ENCODE measurements at regions not wholly inside any gene's neighbourhood (a gene's known extent, or its start where the extent isn't known, plus 50 kb on each side); places are given as distances from the start of the nearest gene placed in this dataset.

GRCh38 chr13:86830046-86830445, 841.1 kb upstream of the SLITRK5 start:
- H4K20me1 ChIP-seq (ENCODE audit: low read depth), result no peaks in the 10 kb centered on the region
- H3K27me3 Mint-ChIP-seq (ENCODE audit: insufficient read depth, low read depth), result no peaks in the 10 kb centered on the region
- no peak overlapping the region for H3K27ac ChIP-seq
- DNase-seq (ENCODE audit: low spot score), result no peak
- no peak overlapping the region for H3K4me2 ChIP-seq
- H3K36me3 ChIP-seq, result no peaks in the 10 kb centered on the region
- peaks cover 26% of the 10 kb centered on the region for H3K4me1 ChIP-seq
- peaks cover under 1% of the 10 kb centered on the region for H3K9me3 Mint-ChIP-seq
- no peaks in the 10 kb centered on the region for H3K27me3 ChIP-seq
- no peak for TF ChIP-seq CTCF (IDR thresholded peaks at IDR 0.05)
- no peak for TF ChIP-seq EZH2 (IDR thresholded peaks at IDR 0.05)
- no peak for TF ChIP-seq EZH2phosphoT487 (IDR thresholded peaks at IDR 0.05)
- no peaks in the 10 kb centered on the region for H3F3A ChIP-seq (ENCODE audit: low read depth)
- H3K9me3 ChIP-seq (ENCODE audit: low read depth), result no peaks in the 10 kb centered on the region
- H3K79me2 ChIP-seq (ENCODE audit: low read depth), result no peaks in the 10 kb centered on the region
- no peak overlapping the region for H3K4me3 Mint-ChIP-seq
- H3K4me1 Mint-ChIP-seq, result no peaks in the 10 kb centered on the region
- H3K27ac Mint-ChIP-seq, result no peak overlapping the region
- H2AFZ ChIP-seq (replicated peaks), result peak overlapping the region; percentile 90
- no peaks in the 10 kb centered on the region for H3K36me3 Mint-ChIP-seq
- H3K4me3 ChIP-seq, result no peak overlapping the region
- no peak overlapping the region for H3K9ac ChIP-seq

GRCh38 chr13:86831084-86831483, 840.1 kb upstream of the SLITRK5 start:
- Histone ChIP-seq H3K9me3 (ENCODE audit: low read depth) (no peaks in the 10 kb centered on the region), H3K36me3 (no peaks in the 10 kb centered on the region), H3K9ac (no peak overlapping the region), H3K4me1 (peaks cover 20% of the 10 kb centered on the region), H3F3A (ENCODE audit: low read depth) (no peaks in the 10 kb centered on the region), H3K4me2 (no peak overlapping the region), H3K4me3 (no peak overlapping the region), H3K27me3 (no peaks in the 10 kb centered on the region), H3K27ac (no peak overlapping the region), H4K20me1 (ENCODE audit: low read depth) (no peaks in the 10 kb centered on the region), H2AFZ (replicated peaks) (no peak overlapping the region), H3K79me2 (ENCODE audit: low read depth) (no peaks in the 10 kb centered on the region)
- Mint-ChIP-seq H3K9me3 (peaks cover 10% of the 10 kb centered on the region), H3K27ac (no peak overlapping the region), H3K4me3 (no peak overlapping the region), H3K36me3 (no peaks in the 10 kb centered on the region), H3K4me1 (no peaks in the 10 kb centered on the region), H3K27me3 (ENCODE audit: insufficient read depth, low read depth) (no peaks in the 10 kb centered on the region)
- no peak for TF ChIP-seq CTCF (IDR thresholded peaks at IDR 0.05)
- TF ChIP-seq EZH2 (IDR thresholded peaks at IDR 0.05), result no peak
- TF ChIP-seq EZH2phosphoT487 (IDR thresholded peaks at IDR 0.05), result no peak
- no peak for DNase-seq (ENCODE audit: low spot score)

GRCh38 chr13:86838411-86839120, 832.6 kb upstream of the SLITRK5 start:
- no peak overlapping the region for H3K9ac ChIP-seq
- H3K4me1 Mint-ChIP-seq, result no peaks in the 10 kb centered on the region
- no peak for DNase-seq (ENCODE audit: low spot score)
- no peak overlapping the region for H2AFZ ChIP-seq (replicated peaks)
- no peak overlapping the region for H3K4me2 ChIP-seq
- H3K27me3 Mint-ChIP-seq (ENCODE audit: insufficient read depth, low read depth), result no peaks in the 10 kb centered on the region
- no peaks in the 10 kb centered on the region for H3K4me1 ChIP-seq
- H3K36me3 ChIP-seq, result no peaks in the 10 kb centered on the region
- no peaks in the 10 kb centered on the region for H4K20me1 ChIP-seq (ENCODE audit: low read depth)
- no peaks in the 10 kb centered on the region for H3F3A ChIP-seq (ENCODE audit: low read depth)
- TF ChIP-seq EZH2phosphoT487 (IDR thresholded peaks at IDR 0.05), result no peak
- TF ChIP-seq EZH2 (IDR thresholded peaks at IDR 0.05), result no peak
- no peak for TF ChIP-seq CTCF (IDR thresholded peaks at IDR 0.05)
- H3K9me3 Mint-ChIP-seq, result peaks cover 16% of the 10 kb centered on the region
- H3K9me3 ChIP-seq (ENCODE audit: low read depth), result no peaks in the 10 kb centered on the region
- H3K27ac Mint-ChIP-seq, result no peak overlapping the region
- no peak overlapping the region for H3K4me3 Mint-ChIP-seq
- peaks cover 2% of the 10 kb centered on the region for H3K36me3 Mint-ChIP-seq
- H3K27ac ChIP-seq, result no peak overlapping the region
- H3K4me3 ChIP-seq, result no peak overlapping the region
- H3K79me2 ChIP-seq (ENCODE audit: low read depth), result no peaks in the 10 kb centered on the region
- no peaks in the 10 kb centered on the region for H3K27me3 ChIP-seq

Measured in neural progenitor cell (in vitro differentiated cells).